GM21717 (cell line): ENCODE measurements at regions not wholly inside any gene's neighbourhood (a gene's known extent, or its start where the extent isn't known, plus 50 kb on each side); places are given as distances from the start of the nearest gene placed in this dataset.
"Not testable (repeated sequence)": the region's sequence is repeated elsewhere in the genome, so short reads cannot be mapped to it uniquely, and the experiment has no call there.

Experiments
- ATAC-seq: cut with Tn5 transposase; IDR thresholded peaks from one replicate; pipeline ENCODE4 v1.9.1; 2021; ENCODE audit warnings: mild to moderate bottlenecking, moderate library complexity; ENCODE audit not compliant: unreplicated experiment

GRCh38 chr7:142575351-142575750 lies 173.9 kb upstream of the PRSS1 start:
- not testable (repeated sequence) for ATAC-seq

- no peak for ATAC-seq
Measured at GRCh38 chr7:142571581-142571980, 177.7 kb upstream of the PRSS1 start.

- ATAC-seq = no peak
Measured at GRCh38 chr7:142569851-142570250, 179.4 kb upstream of the PRSS1 start.

- ATAC-seq = no peak
Measured at GRCh38 chr7:142568435-142569097, 180.7 kb upstream of the PRSS1 start.

- no peak for ATAC-seq
Measured at GRCh38 chr7:142567201-142568075, 181.8 kb upstream of the PRSS1 start.

GRCh38 chr7:142566271-142566670 lies 183.0 kb upstream of the PRSS1 start:
- ATAC-seq = no peak

DNA sequence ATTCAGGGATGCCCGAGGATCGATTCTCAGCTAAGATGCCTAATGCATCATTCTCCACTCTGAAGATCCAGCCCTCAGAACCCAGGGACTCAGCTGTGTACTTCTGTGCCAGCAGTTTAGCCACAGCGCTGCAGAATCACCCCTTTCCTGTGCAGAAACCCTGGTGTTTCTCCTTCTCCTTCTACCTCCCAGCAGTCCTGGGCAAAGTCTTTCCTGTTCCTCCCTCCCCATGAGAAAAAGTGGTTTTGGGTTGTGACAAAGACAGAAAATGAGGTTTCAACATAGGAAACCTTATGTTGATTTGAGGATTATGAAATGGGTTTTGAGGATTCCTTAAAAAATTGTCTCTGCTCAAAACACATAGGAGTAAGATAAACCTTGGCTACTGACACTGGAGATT lies 185.1 kb upstream of the PRSS1 start:
- ATAC-seq = not testable (repeated sequence)

DNA sequence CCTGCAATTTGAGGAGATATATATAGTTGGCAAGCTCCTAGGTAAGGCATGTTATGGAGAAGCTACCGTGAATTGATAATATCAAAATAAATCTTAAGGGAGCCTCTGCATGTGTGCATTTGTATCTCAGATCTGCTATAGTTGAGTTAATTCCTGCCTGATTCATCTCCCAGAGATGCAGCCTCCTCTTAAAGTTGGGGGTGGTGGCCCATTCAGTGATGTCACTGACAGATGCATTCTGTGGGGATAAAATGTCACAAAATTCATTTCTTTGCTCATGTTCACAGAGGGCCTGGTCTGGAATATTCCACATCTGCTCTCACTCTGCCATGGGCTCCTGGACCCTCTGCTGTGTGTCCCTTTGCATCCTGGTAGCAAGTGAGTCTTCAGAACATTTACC lies 185.8 kb upstream of the PRSS1 start:
- ATAC-seq = no peak

DNA sequence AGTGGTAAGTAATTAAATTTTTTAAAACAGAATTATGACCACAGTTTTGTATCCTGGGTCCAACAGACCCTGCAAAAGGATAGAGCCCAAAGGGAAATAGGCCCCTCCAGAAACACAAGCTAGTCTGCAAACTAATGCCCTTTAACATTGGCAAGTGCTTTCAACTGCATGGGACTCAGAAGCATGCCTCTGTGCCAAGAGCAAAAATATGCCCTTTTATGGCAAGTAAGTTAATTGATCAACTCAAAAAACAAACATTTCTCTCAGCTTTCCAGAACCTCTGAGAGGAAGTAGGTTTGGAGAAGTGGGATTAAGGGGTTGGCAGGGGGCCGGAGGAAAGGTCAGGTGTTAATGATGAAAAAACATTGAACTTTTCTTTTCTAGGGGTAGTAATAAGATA lies 186.6 kb upstream of the PRSS1 start:
- ATAC-seq = no peak

DNA sequence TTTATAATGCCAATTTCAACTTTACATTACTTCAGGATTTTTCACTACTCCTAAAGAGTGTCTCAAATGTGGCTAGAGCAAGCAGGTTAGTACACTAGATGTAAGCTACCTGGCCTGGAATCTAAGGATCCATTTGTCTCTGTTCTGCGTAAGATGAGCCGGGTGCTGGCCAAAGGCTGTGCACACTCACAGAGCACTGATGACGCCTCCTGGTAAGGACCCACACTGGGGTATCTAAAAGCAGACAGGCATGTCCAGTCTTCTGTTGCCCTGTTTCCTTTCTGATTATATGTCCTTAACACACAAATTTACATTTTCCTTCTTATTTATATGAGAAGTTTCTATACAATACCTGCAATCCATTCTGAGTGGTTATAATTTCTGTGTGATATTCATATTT lies 187.9 kb upstream of the PRSS1 start:
- ATAC-seq = not testable (repeated sequence)

- not testable (repeated sequence) for ATAC-seq
Measured at GRCh38 chr7:142560770-142561169, 188.5 kb upstream of the PRSS1 start.

DNA sequence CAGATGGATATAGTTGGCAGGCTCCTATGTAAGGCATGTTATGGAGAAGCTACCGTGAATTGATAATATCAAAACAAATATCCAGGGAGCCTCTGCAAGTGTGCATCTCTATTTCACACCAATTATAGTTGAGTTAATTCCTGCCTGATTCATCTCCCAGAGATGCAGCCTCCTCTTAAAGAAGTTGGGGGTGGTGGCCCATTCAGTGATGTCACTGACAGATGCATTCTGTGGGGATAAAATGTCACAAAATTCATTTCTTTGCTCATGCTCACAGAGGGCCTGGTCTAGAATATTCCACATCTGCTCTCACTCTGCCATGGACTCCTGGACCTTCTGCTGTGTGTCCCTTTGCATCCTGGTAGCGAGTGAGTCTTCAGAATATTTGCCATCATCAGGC lies 189.1 kb upstream of the PRSS1 start:
- ATAC-seq = no peak

- no peak for ATAC-seq
Measured at GRCh38 chr7:142557971-142558582, 191.2 kb upstream of the PRSS1 start.

- ATAC-seq = no peak
Measured at GRCh38 chr7:142556740-142557139, 192.5 kb upstream of the PRSS1 start.

DNA sequence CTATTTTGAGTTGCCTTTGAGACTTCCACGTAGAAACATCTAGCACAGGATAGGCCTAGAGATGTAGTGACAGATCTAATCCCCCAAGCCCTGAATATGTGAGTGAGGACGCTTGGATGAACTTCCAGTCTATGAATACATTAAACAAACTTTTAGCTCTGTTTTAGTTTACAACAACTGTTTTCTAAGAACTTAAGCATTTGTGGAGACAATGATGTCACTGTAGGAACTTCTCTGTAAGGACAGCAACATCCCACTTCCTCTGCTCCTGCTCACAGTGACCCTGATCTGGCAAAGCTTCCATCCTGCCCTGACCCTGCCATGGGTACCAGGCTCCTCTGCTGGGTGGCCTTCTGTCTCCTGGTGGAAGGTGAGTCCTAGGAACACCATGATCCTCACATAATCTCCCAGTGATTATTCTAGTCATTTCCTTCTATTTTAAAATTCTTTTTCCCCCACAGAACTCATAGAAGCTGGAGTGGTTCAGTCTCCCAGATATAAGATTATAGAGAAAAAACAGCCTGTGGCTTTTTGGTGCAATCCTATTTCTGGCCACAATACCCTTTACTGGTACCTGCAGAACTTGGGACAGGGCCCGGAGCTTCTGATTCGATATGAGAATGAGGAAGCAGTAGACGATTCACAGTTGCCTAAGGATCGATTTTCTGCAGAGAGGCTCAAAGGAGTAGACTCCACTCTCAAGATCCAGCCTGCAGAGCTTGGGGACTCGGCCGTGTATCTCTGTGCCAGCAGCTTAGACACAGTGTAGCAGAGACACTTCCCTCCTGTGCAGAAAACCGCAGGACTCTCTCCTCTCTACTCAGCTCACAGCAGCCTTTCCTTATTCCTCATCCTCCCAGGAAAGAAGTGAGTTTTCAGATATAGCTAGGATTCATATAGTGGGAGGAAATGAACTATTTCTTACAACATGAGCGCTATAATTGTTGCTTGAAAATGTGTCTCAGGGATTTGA lies 194.4 kb upstream of the PRSS1 start:
- ATAC-seq = no peak

DNA sequence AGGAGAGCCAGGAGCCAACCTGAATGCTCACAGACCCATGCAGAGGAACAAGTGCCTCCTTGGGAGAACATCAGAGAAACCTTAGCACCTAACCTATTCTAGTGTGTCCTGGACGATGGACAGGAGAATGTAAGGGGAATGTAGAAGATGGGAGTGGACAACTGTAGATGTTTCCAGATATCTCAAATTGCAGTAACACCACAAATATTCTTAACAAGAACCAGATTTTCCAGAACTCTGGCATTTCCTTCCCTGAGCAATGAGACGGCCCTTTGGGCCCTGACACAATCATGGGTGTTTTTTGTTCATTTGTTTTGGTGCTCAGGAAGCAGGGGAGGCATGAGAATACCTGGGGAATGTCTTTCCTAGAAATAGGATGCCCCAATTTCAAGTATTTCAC lies 196.1 kb upstream of the PRSS1 start:
- ATAC-seq = no peak

DNA sequence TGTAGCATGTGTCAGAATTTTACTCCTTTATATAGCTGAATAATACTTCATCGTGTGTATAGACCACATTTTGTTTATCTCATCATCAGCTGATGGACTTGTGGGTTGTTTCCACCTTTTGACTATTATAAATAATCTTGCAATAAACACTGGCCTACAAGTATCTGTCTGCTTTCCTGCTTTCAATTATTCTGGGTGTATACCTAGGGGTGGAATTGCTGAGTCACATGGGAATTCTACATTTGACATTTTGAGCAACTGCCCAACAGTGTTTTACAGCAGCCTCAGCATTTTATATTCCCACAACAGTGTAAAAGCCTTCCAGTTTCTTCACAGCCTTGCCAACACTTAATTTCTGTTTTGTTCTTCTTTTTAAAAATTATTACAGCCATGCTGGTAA lies 200.3 kb upstream of the PRSS1 start:
- no peak for ATAC-seq

GRCh38 chr7:142546452-142546851 lies 202.8 kb upstream of the PRSS1 start:
- no peak for ATAC-seq

GRCh38 chr7:142542942-142543341 lies 206.3 kb upstream of the PRSS1 start:
- no peak for ATAC-seq

DNA sequence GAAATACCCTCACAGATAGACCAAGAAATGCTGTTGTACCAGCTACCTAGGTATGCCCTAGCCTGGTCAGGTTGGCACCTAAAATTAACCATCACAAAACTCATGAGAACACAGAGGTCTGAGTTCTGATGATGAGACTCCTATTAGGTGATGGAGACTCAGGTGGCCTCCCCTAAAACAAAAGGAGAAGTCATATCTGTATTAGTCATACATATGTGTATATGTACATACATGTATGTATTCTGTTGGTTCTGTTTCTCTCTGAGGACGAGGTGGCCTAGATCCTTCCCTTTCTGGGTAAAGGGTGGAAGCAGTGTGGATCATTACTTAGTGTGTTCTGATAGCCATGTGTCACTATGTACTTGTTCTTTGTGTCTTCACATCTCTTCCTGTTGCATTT lies 207.2 kb upstream of the PRSS1 start:
- no peak for ATAC-seq

DNA sequence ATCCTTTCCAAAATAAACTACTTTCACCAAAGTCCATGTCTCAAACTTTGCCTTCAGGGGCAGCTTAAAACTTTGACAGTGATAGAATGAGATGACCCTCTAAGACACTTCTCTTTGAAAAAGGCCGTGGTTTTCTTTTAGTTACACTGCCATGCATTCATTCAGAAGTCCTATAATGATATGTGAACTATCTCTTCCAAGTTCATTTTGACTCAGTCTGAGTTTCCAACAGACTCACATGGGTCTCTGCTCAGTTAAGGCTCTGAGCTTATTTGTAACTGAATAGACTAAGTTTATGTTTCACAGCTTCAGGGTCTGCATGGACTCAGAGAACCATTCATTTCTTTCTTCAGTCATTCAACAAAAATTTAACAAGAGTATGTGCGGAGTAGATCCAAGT lies 208.9 kb upstream of the PRSS1 start:
- ATAC-seq = no peak
